NCI-H1930 (cell line): ENCODE measurements at regions not wholly inside any gene's neighbourhood (a gene's known extent, or its start where the extent isn't known, plus 50 kb on each side); places are given as distances from the start of the nearest gene placed in this dataset.
"Not testable (repeated sequence)": the region's sequence is repeated elsewhere in the genome, so short reads cannot be mapped to it uniquely, and the experiment has no call there.

ENCODE experiments used
- DNase-seq, 2 experiments: peaks; one replicate each; lab custom pipeline; 2025; lab: John Stamatoyannopoulos, UW

GRCh38 chr12:113573148-113573547, 101.5 kb upstream of the LHX5 start:
- no peak for DNase-seq

DNA sequence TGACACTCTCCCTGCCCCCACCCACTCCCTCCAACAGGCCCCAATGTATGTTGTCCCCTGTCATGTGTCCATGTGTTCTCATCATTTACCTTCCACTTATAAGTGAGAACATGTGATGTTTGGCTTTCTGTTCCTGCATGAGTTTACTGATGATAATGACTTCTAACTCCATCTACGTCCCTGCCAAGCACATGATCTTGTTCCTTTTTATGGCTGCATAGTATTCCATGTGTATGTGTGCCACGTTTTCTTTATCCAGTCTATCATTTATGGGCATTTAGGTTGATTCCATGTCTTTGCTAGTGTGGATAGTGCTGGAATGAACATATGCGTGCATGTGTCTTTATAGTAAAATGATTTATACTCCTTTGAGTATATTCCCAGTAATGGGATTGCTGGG, 100.0 kb upstream of the LHX5 start:
- DNase-seq, result no peak

DNA sequence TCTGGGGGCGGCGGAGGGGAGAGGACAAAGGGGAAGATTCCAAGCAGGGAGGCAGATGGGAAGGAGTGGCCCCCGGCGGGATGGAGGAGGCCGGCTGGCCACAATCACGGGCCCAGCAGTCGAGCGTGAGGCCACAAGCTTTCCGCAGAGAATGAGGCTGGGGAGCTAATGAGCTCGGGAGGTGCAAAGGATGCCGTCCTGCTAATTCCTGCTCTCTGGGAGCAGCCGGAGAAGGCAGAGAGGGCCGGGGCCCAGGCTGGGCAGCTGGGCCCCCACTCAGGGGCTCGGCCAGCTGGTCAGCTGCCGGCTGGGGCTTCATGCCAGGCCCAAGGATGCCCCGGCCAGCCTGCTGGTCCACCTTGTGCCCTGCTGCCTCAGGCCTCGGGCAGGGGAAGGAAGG, 98.1 kb upstream of the LHX5 start:
- DNase-seq, result no peak

DNA sequence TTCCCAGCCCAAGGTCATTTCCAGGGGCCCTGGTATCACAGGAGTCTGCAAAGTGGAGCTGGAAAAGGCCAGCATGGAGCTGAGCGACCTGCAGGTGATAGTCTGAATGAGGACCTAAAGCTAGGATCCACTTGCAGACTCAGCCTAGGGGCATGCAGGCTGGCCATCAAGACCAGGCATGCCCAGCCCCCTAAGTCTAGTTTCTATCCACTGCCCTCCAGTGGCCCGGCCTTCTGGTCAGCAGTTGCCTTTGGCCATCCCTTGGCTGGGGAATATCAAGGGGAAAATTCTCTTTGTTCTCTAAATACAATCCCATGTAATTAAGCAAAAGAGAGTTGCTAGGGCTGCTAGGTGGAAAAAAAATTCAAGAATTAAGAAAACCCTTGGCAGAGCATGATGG, 96.3 kb upstream of the LHX5 start:
- no peak for DNase-seq

GRCh38 chr12:113565368-113565767, 93.7 kb upstream of the LHX5 start:
- no peak for DNase-seq

DNA sequence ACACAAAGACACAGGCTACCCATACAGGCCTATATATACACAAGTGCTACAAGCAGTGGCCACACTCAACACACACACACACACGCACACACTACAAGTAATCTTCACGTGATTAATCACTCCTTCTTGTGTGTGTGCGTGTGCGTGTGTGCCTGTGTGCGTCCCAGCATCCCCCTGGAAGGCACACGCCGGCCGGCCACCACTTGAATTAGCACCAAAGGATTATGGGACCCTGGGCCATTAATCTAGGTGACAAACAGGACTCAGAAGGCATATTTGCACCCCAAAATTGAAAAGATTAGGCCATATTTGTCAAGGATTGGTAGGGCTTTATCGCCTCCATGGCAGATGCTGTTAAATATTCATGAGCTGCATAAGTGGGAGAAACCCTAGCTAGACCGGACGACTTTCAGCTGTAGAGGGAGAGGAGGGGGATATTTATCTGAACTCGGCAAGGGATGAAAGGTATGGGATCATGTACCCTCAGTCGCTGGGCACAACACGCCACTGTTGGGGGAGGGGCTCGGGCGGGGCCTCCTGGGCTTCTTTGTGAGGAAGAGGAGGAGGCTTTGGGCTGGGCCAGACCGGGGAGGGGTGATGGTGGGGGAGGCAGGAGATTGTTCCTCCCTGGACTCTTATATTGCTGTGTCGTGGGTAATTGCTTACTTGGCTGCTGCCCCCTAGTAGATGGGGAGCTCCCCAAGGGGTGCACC, 89.6 kb upstream of the LHX5 start:
- DNase-seq, result no peak

DNA sequence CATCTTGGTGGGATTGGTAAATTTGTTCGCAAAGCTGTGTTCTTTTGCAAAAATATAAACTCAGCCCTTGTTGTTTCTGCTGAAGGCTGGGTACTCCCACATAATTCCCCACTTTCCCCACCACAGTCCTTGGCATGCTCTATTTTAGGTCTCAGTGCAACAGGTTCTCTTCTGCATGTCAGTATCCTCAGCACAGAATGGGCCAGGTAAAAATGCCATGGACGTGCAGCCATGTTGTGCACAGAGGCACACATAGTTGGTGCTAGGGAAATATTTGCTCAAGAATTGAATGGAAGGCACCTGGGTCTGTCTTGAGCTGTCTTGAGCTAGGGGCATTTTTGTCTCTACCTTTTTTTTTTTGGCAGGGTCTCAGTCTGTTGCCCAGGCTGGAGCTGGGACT, 87.8 kb upstream of the LHX5 start:
- DNase-seq, result no peak

- DNase-seq, result no peak
These were observed 83.6 kb upstream of the LHX5 start for GRCh38 chr12:113555226-113555625.

GRCh38 chr12:113552760-113553159, 81.1 kb upstream of the LHX5 start:
- DNase-seq, result no peak

DNA sequence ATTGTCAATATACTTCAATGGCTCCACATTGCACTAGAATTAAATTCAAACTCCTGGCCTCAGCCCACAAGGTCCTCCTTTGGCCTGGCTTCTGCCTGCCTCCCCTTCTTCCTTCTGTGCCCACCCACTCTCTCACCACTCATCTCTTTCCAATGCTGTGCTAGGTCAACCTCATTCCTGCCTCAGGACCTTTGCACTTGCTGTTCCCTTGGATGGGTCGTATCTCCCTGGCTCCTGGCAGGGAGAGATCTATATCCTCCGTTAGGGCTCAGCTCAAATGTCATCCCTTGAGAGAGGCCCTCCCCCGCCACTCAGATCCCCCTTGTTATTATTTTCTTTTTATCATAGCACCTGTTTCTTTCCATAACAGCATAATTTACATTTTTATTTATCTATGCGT, 79.9 kb upstream of the LHX5 start:
- DNase-seq, result no peak

DNA sequence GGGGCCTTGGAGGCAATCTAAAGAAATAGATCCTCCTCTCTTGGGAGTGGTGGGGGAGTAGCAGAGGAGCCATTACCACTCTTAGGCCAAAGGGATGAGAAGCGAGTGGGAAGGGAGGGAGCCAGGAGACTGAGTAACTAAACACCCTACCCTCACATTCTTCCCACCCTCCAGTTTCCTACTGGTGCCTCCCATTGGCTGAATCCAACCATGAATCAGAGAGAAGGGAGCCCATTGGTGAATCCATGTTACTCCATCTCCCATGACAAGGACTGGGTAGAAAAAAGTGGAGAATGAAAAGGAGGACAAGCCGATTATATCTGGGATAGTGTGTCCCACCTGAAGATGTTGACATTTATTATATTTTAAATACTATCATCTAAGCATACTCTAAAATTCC, 76.8 kb upstream of the LHX5 start:
- DNase-seq, result no peak

GRCh38 chr12:113546916-113547863, 75.5 kb upstream of the LHX5 start:
- DNase-seq, result no peak

DNA sequence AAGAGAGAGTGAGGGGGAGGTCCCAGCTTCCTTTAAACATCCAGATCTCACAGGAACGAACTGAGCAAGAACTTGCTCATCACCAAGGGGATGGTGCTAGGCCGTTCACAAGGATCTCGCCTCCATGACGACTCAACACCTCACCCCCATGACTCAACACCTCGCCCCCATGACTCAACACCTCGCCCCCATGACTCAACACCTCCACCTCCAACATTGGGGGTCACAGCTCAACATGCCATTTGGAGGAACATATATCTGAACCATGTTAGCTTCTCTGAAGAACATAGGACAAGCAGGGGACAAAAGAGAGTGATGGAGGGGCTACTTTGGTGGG, 66.0 kb upstream of the LHX5 start:
- no peak for DNase-seq

- DNase-seq, result no peak
These were observed 65.5 kb upstream of the LHX5 start for GRCh38 chr12:113537046-113537750.

- DNase-seq, result no peak
These were observed 63.4 kb upstream of the LHX5 start for GRCh38 chr12:113535100-113535499.

DNA sequence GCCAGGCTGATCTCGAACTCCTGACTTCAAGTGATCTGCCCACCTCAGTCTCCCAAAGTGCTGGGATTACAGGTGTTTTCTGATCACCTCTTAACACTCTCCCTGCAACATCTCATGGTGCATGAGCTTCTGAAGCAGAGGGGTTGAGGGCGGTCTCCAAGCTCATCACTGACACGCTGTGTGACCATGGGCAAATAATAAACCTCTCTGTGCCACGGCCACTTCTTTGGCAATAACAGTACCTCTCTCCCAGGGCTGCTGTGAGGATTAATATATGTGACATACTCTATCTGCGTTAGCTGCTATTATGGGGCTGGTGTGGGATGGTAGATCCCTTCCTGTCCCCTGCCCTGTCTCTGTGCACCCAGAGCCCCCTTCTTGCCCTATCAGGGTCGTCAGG, 62.9 kb upstream of the LHX5 start:
- DNase-seq, result no peak

- no peak for DNase-seq
These were observed 62.2 kb upstream of the LHX5 start for GRCh38 chr12:113533842-113534375.

DNA sequence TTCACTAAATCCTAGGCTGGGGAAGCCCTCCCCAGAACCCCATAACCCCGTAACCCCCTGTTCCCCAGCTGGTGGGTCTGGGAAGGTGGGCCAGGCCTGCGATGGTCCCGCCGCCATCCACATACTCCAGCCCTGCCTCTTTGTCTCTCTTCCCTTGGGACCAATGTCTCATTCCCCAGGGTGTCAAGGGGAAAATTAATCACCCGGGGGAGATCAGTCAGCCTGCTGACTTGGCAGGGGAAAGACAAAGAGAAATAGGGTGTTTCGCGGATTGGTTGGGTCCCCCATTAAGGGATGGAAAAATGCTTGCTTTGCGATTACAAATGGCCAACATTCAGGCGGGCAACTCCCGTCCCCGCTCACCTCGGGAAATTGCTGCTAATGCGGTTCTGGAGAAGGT, 60.6 kb upstream of the LHX5 start:
- DNase-seq, result no peak

GRCh38 chr12:113531073-113531472, 59.4 kb upstream of the LHX5 start:
- DNase-seq, result not testable (repeated sequence)

DNA sequence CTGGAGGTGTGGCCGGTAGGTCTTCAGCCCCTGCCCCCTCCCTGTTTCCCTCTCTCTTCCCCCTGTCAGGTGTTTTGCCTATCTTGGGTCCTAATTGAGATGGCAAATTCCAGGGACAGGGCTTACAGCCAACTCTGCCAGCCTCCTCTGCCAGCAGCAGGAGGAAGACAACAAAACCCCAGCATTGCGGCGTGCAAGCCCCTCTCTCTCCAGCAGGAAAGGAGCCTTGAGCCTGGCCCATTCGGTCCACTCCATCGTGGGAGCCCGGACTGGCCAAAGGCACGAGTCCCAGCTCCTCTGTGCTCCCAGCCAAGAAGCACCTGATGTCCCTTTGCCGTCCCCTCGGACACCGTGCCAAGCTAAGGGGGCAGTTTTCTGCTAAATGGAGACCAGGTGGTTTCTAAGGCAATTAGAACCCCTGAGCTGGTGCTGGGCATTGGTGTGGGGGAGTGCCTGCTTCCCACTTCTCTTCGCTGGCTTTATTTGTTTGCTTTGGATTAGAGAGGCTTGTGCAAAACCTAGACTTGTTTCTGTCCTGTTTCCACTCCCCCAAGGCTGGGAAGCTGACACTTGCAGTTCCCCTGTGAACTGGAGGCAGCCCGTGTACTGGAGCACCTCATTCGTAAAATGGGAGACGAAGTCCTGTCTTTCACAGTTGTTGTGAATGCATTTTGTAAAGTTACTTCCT, 57.1 kb upstream of the LHX5 start:
- DNase-seq, result no peak

DNA sequence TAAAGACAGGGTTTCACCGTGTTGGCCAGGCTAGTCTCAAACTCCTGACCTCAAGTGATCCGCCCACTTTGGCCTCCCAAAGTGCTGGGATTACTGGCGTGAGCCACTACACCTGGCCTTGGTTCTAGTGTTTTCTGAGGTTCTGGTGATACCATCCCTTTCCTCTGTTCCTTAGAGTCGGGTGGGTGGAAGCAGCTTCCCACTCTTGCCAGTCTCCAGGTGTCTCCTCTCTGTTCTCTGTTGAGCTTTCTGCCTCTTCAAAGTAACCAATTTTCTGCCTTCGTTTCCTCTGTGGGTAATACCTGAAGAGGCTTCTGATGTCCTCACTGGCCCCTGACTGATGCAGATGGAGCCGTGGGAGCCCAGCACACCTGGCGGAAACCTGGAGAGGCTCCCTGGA, 53.4 kb upstream of the LHX5 start:
- no peak for DNase-seq

DNA sequence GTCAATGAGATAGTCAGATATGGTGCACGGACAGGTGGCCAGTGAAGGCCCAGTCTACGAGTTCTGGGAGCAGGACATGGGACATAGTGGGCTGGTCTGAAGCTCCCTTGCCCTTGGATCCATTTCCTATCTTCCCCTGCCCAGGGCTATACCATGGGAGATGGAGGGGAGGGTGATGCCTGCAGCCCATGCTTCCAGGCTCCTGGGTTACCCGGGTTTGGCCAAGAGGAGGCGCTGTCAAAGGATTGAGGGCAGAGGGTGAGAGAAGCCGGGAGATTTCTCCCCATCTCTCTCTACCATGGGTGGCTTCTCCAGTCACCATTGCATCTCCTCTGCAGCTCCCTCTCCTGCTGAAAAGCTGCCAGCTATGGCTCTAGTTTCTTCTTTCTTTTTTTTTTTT, 52.8 kb upstream of the LHX5 start:
- DNase-seq, result no peak
